CD4-positive, alpha-beta T cell treated with Interleukin-12 subunit alpha and Interleukin-12 subunit beta, for 1 hour (primary cell): ENCODE measurements at regions not wholly inside any gene's neighbourhood (a gene's known extent, or its start where the extent isn't known, plus 50 kb on each side); places are given as distances from the start of the nearest gene placed in this dataset.
"Not testable (repeated sequence)": the region's sequence is repeated elsewhere in the genome, so short reads cannot be mapped to it uniquely, and the experiment has no call there.

ENCODE experiments used
- DNase-seq: peaks from one replicate; pipeline ENCODE4 v3.0.0-alpha.2; 2020

DNA sequence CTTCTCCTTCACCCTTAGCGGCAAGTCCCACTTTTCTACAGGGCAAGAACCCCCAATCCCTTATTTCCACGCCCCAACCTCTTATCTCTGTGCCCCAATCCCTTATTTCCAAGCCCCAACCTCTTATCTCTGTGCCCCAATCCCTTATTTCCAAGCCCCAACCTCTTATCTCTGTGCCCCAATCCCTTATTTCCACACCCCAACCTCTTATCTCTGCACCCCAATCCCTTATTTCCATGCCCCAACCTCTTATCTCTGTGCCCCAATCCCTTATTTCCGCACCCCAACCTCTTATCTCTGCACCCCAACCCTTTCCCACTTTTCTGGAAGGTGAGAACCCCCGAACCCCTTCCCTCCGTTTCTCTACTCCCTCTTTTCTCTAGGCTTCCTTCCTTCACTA is 116.1 kb upstream of the GJE1 start:
- not testable (repeated sequence) for DNase-seq

DNA sequence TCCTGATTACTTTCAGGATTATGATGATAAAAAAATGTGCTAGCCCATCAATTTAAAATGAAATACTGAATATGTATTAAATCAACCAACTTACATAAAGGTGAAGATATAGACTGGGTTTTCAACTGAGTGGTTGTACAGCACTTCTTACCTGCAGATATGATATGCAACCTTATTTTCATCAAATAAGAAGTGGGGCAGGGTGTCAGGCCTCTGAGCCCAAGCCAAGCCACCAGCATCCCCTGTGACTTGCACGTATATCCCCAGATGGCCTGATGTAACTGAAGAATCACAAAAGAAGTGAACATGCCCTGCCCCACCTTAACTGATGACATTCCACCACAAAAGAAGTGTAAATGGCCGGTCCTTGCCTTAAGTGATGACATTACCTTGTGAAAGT is 117.3 kb upstream of the GJE1 start:
- DNase-seq, result not testable (repeated sequence)

DNA sequence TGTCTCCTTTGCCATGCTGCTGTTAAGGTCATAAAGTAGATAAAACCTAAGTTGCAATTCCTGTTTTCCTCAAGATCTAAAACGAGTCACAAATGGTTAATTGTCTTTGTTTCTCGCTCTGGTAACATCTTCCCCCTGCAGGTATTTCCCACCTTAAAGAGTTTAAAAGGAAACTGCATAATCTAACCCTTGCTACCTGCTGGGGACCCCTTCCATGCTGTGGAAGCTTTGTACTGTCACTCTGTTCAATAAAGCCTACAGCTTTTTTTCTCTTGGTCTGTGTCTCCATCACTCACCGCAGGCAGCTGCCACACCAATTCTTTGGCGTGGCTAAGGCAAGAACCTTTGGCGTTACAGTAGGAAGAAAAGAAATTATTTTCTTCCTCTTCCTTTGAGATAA is 117.7 kb upstream of the GJE1 start:
- DNase-seq, result no peak

DNA sequence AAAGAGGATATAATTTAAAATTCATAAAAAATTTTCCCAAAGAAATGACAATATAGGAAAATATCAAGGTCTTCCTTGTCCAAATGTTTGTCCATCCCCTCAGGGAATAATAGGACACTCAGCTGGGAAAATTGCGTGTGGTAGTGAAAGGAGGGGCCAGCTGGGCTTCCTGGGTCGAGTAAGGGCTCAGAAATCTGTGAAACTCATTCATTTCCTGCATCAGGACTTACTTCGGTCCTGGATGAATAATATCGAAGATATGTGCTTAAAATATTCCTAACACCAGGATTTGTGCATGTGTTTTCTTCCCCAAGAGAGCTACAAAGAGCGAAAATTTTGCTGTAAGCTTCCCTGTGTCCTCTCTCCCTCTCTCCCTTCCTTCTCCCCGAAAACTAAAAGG is 118.2 kb upstream of the GJE1 start:
- DNase-seq, result no peak

DNA sequence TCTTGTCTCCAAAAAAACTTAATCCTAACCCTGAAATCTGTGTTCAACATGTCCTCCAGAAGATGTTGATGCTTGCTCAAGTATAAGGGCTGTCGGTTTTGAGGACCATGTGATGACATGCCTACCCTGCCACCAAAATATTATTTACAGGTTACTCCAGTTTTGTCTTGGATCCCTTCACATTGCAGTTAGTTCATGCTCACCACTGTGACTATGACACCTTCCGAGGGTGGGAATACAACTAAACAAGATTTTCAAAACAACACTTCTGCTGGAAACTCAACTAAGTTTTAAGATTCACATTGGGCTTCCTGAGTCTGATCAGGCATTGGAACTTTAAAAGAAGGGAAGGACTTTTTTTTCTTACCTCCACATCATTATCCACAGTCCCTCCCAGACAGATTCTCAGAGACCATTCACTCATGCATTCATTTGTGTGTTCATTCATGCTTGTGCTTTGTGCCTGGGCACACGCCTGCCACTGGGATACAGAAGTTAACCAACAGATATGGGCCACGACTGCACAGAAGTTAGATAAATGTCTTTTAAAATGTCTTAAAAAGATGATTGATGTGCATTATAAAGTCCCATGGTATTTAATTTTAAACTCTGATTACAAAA is 118.7 kb upstream of the GJE1 start:
- DNase-seq, result no peak

- no peak for DNase-seq
Observed at GRCh38 chr6:142013287-142013686, 119.4 kb upstream of the GJE1 start.

GRCh38 chr6:142011775-142012174 is 121.0 kb upstream of the GJE1 start:
- no peak for DNase-seq

GRCh38 chr6:142011156-142011555 is 121.6 kb upstream of the GJE1 start:
- DNase-seq, result no peak

DNA sequence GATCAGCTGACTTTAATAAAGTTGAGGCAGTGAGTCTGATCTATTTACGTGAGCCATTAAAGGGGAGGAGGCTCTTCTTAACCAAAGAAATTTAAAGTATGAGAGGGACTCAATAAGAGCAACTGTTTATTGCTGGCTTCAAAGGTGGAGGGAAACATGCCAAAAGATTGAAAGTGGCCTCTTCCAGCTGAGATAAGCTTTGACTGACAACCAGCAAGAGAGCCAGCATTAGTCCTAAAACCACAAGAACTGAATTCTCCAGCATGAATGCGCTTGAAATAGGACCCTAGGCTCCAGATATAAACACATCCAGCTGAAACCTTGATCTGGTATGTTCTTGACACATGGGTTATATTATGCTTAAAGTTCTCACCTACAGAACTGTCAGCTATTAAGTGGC is 123.1 kb upstream of the GJE1 start:
- no peak for DNase-seq

DNA sequence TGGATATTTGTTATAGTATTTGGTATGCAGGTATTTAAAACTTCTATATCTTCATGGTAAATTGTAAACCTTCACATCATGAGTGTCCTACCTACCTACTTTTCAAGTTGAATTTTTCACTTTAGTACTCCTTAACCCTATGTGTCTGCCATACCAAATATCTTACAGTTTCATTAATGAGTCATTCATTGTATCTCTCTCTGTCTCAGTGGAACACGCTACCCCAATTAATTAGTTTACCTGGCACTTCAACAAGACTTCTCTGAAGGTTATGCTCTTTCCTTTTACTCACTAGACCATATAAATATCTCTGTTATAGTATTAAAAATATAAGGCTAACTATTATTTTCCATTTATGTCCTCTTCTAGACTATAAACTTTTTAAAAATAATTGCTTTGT is 123.9 kb upstream of the GJE1 start:
- DNase-seq, result no peak

GRCh38 chr6:142008016-142008735 is 124.5 kb upstream of the GJE1 start:
- no peak for DNase-seq

GRCh38 chr6:142005021-142005420 is 127.7 kb upstream of the GJE1 start:
- DNase-seq, result no peak

DNA sequence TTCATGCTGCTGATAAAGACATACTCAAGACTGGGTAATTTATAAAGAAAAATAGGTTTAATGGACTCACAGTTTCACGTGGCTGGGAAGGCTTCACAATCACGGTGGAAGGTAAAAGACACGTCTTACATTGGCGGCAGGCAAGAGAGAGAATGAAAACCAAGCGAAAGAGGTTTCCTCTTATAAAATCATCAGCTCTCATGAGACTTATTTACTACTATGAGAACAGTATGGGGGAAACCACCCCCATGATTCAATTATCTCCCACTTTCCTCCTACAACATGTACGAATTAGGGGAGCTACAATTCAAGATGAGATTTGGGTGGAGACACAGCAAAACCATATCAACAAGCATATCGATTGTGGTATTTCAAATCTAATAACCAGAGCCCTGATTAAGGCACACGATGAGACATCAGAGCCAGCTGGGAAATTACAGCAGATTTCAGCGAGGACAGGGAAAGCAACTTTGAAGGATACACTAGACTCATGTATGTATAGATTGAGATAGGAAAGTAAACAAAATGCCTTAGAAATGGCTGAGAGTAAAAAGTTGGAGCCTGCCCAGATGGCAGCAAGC is 129.8 kb upstream of the GJE1 start:
- DNase-seq, result no peak

DNA sequence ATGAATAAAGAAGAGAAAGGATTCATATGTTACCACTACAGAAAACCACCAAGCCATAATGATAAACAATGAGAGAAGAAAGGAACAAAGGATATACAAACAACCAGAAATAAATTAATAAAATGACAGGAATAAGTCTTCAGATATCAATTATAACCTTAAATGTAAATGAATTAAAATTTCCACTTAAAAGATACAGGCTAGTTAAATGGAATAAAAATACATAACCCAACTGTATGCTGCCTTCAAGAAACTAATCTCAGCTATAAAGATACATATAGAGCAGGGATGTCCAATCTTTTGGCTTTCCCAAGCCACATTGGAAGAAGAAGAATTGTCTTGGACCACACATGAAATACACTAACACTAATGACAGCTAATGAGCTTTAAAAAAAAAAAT is 135.9 kb upstream of the GJE1 start:
- DNase-seq, result no peak

GRCh38 chr6:141992109-141992508 is 140.6 kb upstream of the GJE1 start:
- DNase-seq, result no peak

DNA sequence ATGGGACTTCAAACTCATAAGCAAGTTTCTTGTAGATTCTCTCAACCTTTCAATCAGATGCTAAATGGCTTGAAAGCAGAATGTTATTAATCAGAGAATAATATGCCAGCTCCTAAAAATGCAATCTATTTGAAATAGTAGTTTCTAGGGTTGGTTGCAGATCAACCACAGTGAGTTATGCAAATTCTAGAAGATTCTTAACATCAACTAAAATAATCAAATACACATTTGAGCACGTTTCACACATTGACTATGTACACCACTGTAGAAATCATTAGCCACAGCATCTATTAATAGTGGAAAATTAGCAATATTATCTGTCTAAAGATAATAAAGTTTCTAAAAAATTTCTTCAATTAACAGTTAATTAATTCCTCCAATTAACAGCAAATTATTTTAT is 141.9 kb upstream of the GJE1 start:
- DNase-seq, result no peak

DNA sequence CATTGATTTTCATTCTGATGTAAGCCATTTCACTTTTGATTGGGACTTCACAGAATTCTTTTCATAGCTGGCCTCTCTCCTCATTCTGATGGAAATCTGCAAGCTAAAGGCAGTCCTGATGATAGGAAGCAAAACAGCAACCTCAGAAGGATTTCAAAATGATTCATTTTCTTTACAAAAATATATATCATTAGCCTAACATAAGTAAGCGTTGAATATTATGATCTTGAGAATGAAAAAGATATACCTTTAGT is 143.1 kb upstream of the GJE1 start:
- DNase-seq, result no peak

DNA sequence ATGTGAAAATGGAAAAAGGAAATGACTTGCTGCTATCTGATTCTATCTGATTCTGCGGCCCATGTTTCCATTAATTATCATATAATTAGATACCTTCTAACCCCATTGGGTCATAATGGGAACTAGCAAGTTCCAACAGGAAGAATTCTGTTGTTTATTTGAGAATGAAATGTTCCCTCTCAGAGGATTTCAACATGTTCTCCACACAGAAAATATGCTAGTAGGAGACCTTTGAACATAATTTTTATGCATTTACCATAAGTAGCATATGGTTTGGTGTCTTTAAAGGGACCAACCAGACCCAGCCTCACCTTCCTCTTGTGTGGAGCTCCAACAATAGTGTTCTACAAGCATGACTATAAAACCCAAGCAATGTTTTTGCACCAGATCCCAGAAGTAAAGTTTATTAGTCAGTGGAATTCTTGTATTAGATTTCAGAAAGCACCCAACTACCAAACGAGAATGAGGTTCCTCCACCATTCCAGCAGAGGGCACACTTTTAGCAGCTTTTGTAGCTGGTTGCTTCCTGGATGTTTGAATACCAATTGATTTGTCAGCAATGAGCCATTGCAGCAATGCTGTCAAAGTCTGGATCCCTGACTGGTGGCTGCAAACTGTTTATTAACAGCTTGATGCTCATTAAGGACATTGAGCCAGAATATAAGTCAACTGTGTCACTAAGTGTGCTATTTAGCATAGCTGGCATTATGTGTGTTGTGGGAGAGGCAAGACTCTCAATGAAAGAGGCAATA is 143.6 kb upstream of the GJE1 start:
- DNase-seq, result peak; percentile 29

DNA sequence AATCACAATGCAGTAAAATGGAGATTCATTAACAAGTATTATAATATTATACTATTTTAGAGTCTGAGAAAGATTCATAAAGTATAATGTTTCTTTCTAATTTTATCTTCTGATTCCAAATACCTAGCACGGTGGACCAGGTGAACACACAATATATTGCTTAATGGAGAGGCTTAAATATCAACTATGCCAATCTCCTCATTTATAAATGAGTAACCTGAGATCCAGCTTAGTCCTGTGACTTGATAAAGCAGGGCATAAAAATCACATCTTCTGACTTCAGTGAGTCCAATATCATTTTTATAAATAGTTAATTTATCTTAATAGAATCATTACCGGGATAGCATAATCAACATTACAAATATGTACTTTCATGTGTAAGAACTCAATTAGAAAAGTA is 144.4 kb upstream of the GJE1 start:
- no peak for DNase-seq

- no peak for DNase-seq
Observed at GRCh38 chr6:141986457-141986856, 146.3 kb upstream of the GJE1 start.

DNA sequence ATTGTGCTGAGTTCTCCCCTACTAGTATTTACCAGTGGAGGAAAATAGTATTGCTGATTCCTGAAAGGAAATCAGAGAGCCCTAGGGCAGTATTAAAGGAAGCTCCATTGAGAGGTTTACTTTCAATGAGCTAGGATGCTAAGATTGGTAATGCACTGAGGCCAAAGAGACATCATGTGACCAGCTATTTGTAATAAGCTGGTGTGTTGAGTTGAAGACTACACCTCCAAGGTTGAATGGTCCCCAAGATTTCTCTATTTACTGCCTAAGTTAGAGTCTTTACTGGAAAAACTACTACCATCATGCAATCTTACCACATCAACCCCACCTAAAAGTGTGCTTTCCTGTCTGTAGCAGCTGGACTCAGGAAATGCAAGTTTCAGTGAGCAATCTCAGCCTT is 151.5 kb upstream of the GJE1 start:
- no peak for DNase-seq

DNA sequence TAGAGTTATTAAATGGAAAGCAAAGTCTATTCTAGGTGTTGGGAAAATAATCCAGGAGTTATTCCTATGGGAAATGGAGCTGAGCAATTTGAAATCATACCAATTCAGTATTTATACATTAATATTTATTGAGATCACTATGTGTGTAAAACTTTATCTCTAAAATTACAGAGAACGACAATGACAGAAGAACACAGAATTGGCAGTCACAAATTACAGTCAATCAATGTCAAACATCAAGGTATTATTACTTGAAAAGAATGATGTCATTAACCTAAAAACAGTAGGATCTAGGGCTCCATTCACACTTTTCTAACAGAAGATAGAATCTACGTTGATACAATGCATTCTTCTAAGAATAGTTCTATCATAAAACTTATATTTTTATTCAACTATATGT is 154.9 kb upstream of the GJE1 start:
- DNase-seq, result no peak

- DNase-seq, result no peak
Observed at GRCh38 chr6:141976994-141977393, 155.7 kb upstream of the GJE1 start.

DNA sequence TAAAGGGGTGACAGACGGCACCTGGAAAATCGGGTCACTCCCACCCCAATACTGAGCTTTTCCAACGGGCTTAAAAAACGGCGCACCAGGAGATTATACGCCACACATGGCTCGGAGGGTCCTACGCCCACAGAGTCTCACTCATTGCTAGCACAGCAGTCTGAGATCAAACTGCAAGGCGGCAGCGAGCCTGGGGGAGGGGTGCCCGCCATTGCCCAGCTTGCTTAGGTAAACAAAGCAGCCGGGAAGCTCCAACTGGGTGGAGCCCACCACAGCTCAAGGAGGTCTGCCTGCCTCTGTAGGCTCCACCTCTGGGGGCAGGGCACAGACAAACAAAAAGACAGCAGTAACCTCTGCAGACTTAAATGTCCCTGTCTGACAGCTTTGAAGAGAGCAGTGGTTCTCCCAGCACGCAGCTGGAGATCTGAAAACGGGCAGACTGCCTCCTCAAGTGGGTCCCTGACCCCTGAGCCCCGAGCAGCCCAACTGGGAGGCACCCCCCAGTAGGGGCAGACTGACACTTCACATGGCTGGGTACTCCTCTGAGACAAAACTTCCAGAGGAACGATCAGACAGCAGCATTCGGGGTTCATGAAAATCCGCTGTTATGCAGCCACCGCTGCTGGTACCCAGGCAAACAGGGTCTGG is 162.8 kb upstream of the GJE1 start:
- not testable (repeated sequence) for DNase-seq
